ENCODE measurements at regions not wholly inside any gene's neighbourhood (a gene's known extent, or its start where the extent isn't known, plus 50 kb on each side); places are given as distances from the start of the nearest gene placed in this dataset.
"Not testable (repeated sequence)": the region's sequence is repeated elsewhere in the genome, so short reads cannot be mapped to it uniquely, and the experiment has no call there.

GRCh38 chr13:79187917-79188690 is 218.0 kb downstream of the RBM26 start:
- DNase-seq, result no peak

- no peak for DNase-seq
Measured at GRCh38 chr13:79185580-79185979, 220.5 kb downstream of the RBM26 start.

GRCh38 chr13:79183231-79183630 is 222.8 kb downstream of the RBM26 start:
- DNase-seq, result no peak

- DNase-seq, result not testable (repeated sequence)
Measured at GRCh38 chr13:79173691-79174090, 232.4 kb downstream of the RBM26 start.

GRCh38 chr13:79172924-79173323 is 233.1 kb downstream of the RBM26 start:
- not testable (repeated sequence) for DNase-seq

GRCh38 chr13:79171141-79172061 is 234.7 kb downstream of the RBM26 start:
- no peak for DNase-seq

- no peak for DNase-seq
Measured at GRCh38 chr13:79160818-79161217, 245.2 kb downstream of the RBM26 start.

GRCh38 chr13:79155883-79156282 is 250.2 kb downstream of the RBM26 start:
- no peak for DNase-seq

GRCh38 chr13:79149210-79149609 is 256.8 kb downstream of the RBM26 start:
- no peak for DNase-seq

- DNase-seq, result no peak
Measured at GRCh38 chr13:79141082-79141481, 265.0 kb downstream of the RBM26 start.

GRCh38 chr13:79128158-79128557 is 277.9 kb downstream of the RBM26 start:
- no peak for DNase-seq

- DNase-seq, result no peak
Measured at GRCh38 chr13:79126706-79127105, 279.3 kb downstream of the RBM26 start.

GRCh38 chr13:79124183-79124582 is 281.9 kb downstream of the RBM26 start:
- DNase-seq, result no peak

- no peak for DNase-seq
Measured at GRCh38 chr13:79121286-79121685, 284.8 kb downstream of the RBM26 start.

- no peak for DNase-seq
Measured at GRCh38 chr13:79119578-79120107, 286.4 kb downstream of the RBM26 start.

GRCh38 chr13:79112016-79112415 is 294.0 kb downstream of the RBM26 start:
- DNase-seq, result no peak

GRCh38 chr13:79108914-79109643 is 297.0 kb downstream of the RBM26 start:
- DNase-seq, result no peak

- no peak for DNase-seq
Measured at GRCh38 chr13:79098596-79098995, 307.5 kb downstream of the RBM26 start.

- no peak for DNase-seq
Measured at GRCh38 chr13:79097201-79097600, 308.9 kb downstream of the RBM26 start.

GRCh38 chr13:79096099-79096498 is 310.0 kb downstream of the RBM26 start:
- no peak for DNase-seq

- DNase-seq, result no peak
Measured at GRCh38 chr13:79090552-79091124, 315.4 kb downstream of the RBM26 start.

GRCh38 chr13:79084802-79085424 is 321.1 kb downstream of the RBM26 start:
- DNase-seq, result no peak

All from amniotic stem cell (primary cell).